ENCODE measurements at regions not wholly inside any gene's neighbourhood (a gene's known extent, or its start where the extent isn't known, plus 50 kb on each side); places are given as distances from the start of the nearest gene placed in this dataset.

GRCh38 chr20:22099348-22099747 lies 393.9 kb downstream of the PAX1 start:
- TF ChIP-seq CREB1 (CRISPR knock-in tag; IDR thresholded peaks at IDR 0.05) (no peak), CTCF (IDR thresholded peaks at IDR 0.05) (no peak), MAX (CRISPR knock-in tag; IDR thresholded peaks at IDR 0.05) (no peak), ATF3 (CRISPR knock-in tag; conservative IDR thresholded peaks at IDR 0.05) (no peak), HMGXB4 (CRISPR knock-in tag; IDR thresholded peaks at IDR 0.05) (no peak), AFF4 (CRISPR knock-in tag; IDR thresholded peaks at IDR 0.05; ENCODE audit: borderline replicate concordance) (no peak), USF1 (CRISPR knock-in tag; IDR thresholded peaks at IDR 0.05) (no peak)
